Mucosa of gallbladder (tissue), 1 donor: ENCODE measurements at regions not wholly inside any gene's neighbourhood (a gene's known extent, or its start where the extent isn't known, plus 50 kb on each side); places are given as distances from the start of the nearest gene placed in this dataset.
"Not testable (repeated sequence)": the region's sequence is repeated elsewhere in the genome, so short reads cannot be mapped to it uniquely, and the experiment has no call there.

Experiments used
- DNase-seq: peaks from one replicate; pipeline ENCODE4 v3.0.0-alpha.2; 2020; ENCODE audit warnings: low spot score
- donor health status: DM: no; HTN: no; CAD: no.

DNA sequence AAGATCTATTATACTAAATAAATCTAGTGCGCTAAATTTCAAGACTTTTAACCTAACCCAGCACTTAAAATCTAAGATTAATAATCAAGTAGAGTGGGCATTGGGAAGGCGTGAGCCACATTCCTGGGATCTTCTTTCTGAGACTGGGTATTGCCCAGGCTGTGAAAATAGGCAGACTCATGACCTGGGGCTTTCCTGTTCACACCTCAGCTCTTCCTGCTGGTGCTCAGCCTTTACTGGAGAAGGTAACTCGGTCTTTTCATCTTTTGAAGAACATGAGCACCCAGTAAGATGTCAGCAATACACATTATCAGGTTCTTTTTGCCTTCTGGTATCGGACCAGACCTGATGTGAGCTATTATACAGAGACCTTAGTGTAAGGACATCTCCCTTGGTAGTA lies 500.5 kb downstream of the PLCL1 start:
- DNase-seq = no peak

DNA sequence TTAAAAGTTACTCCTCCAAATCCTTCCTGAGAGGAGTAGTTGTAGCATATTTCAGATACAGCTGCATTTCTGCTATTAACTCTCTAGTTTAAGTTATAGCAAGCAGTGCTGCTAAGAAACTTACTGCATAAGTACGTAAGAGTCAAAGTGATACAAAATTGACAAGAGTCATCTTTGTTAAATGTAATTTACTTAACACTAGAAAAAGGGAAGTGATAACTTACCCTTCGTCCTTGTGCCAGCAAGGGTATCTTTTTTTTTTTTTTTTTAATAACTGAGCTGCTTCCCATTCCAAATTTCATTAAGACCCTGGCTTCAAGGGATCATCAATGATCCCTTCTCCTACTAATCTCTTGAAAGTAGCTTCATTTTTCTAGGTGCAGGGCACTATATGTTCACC lies 493.0 kb downstream of the PLCL1 start:
- DNase-seq = no peak

DNA sequence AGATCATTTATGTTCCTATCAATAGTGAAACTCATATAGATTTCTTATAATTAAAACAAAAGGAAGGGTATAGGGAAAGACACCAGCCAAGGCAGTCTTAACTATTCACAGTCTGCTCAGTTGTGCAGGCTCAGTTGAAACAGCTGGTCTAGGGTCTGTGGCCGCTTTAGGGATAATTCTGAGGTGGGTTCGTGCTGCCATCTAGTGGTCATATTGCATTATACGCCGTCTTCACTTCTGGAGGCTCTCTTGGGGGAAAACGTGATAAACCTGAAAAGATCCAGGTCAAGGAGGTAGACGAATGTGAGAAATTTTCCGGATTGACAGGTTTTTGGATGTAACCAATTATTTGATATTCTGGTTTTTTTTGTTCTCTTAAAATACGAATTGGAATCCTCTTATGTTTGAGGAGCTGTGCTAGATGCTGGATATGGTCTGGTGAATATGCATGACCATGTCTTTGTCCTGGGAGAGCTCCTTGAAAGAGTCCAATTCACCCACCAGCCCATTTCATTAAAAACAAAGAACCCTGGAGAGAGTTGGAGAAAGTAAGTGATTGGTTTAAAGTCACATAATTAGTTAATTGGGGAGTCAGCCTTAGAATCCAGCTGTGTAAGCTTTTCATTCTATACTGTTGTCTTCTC lies 492.4 kb downstream of the PLCL1 start:
- peak; percentile 43 for DNase-seq

DNA sequence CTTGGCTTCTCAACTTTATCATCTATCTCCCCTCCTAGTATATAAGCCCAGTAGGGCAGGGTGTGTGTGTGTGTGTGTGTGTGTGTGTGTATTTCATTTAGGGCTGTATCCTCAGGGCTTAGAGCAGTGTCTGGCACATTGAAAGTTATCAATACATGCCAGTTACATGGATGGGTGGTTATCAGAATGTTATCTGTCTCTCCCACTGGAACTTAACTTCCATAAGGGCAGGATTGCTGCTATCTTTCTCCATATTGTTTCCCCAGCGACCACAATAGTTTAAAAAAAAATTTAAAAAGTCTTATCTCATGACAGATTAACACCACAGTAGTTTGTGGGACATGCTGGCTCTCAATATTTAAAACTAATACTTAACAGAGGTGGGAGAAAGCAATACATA lies 488.9 kb downstream of the PLCL1 start:
- DNase-seq = no peak

DNA sequence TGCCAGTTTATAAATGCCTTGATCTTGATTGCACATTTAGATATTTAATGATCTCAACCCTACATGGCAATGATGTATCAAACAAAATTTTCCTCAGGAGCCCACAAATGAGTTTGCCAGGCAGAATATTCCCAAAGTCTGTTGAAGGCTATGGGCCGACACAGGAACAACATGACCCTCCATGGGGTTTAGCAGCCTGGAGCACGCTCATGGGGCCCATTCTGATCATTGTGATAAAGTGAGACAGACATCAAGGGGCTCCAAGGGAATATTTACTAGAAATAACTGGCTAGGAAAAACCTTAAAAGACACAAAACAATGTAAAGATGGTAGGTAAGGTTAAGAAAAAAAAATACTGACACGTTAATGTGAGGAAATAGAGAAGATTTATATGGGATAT lies 485.4 kb downstream of the PLCL1 start:
- DNase-seq = no peak

DNA sequence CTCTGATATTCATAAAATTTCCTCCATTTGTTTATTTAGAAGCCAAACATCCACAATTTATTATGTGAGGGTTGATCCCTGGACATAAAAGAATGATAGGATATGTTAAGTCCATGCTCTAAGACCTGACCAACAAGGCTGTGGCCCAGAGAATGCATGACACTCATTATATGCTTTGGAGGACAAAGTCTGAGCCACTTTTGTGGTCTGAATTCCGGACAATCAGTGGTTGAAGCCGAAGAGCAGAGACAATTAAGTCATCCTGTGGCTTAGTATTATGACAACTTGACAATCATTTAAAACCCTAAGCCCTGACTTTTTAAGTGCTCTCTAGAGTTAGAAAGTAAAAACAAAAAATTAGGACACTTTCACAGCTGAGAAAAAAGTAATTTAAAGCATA lies 483.3 kb downstream of the PLCL1 start:
- no peak for DNase-seq

DNA sequence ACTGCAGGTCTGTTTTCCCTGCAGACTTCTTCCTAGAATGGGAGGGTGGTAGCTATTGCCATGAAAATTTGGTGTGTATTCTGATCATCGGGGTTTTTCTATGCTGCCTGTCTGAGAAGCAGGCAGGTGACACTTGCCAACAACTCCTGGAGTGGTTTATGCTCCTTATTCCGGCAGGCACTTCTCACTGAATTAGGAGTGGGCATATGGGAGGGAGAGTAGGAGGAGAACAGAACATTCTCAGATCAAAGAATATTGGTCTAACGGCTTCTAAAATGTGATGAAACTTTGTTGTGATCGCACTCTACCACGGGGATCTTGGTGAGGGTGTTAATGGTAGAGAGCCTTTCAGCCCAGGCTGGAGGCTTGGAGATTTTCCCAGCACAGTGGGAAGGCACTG lies 480.8 kb downstream of the PLCL1 start:
- DNase-seq = no peak

DNA sequence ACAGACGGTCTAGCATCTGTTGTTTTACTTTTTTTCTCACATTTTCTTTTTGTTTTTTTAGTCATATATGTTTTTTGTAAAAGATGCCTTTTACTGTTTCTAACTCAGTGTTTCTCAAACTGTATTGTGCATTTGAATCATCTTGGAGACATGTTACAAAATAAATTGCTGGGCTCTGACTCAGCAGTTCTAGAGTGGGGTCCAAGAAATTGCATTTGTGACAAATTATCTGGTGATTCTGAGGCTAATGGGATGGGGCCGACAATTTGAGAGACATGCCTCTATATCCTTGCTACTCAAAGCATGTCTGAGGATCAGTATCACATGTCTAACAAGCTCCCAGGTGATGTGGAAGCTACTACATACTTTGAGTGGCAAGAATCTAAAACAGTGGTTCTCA lies 478.8 kb downstream of the PLCL1 start:
- no peak for DNase-seq

DNA sequence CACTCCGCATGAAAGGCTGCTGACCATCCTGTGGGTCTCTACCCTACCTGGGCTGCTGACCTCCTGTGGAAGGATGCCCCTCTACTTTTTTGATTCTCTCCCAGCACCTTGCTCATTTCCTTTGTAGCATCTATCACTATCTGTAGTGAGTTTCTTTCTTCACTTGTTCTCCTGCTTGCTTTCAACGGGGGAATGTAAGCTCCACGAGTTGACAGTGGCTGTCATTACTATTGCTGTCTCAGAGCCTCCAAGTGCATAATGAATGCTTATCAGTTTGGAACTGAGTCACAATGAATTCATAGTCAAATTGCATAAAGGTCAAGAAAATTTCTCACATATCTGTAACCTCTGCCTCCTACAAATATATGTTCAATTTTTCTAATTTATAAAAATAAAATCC lies 477.7 kb downstream of the PLCL1 start:
- no peak for DNase-seq

DNA sequence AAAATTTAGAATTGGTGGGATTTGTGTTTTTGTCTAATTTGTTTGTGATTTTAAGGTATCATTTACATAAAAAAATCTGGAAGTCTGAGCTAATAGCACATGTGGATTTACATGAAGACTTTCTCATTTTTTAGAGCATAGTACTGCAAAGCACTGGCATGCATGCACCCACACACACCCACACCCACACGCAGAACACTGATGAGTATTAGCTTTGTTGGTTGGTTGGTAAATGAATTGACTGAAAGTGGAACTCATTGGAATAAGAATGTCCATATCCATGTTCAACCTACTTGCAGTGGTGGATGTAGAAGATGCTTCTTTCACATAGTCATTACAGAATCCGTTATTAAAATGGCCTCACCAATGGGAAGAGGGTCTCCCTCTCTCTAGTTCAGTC lies 475.8 kb downstream of the PLCL1 start:
- no peak for DNase-seq

DNA sequence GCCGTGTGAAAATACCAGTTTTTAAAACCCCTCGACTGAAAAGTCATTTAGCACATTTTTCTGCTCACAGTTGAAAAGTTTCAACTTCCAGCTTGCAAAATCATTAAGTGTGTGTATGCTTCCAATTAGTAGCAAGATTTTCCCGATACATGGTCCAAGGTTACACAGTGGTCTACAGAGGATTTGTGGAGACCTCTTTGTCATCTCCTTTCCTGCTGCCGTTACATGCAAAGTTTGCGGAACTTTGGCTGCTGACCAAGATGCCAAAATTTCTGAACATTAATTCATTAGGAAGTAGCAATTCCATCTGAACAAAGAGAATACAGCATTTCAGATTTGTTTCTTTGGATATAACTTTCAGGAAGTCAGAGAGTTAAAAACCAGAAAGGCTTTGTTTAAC lies 474.6 kb downstream of the PLCL1 start:
- DNase-seq = no peak

DNA sequence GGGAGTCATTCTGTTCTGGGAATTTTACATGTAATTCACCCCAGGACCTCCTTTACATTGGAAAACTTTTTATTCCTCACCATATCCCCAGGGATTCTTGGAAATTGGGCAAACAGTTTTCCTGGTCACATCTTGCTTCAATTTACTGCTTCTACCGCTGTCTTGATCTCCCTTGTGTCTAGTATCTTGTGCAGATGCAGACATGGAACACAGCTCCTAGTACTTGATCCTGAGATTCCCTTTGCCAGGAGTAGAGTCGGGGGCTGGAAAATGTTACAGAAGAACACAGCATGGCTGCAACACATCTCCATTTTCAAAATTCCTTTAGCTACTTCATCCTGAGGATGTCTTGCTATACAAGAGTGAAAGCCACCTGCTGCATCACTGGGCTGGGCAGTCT lies 472.8 kb downstream of the PLCL1 start:
- no peak for DNase-seq

DNA sequence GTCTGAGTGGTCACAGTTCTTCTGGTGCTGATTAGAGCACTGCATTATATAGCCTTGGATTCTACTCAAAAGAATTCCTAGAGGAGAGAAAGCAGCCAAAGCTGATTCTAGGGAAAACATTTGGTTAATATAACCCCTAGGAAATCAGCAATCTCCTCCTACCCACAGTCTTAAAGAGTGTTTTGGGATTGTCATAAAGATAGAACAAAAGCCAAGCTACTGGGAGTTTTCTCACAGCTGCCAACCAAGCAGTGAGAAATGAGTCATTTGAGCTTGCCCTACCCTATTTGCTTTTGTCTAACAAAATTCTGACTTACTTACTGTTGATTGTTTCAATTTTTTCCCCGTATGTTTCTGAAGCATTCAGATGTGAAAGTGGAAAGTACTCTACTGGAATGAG lies 469.3 kb downstream of the PLCL1 start:
- no peak for DNase-seq

DNA sequence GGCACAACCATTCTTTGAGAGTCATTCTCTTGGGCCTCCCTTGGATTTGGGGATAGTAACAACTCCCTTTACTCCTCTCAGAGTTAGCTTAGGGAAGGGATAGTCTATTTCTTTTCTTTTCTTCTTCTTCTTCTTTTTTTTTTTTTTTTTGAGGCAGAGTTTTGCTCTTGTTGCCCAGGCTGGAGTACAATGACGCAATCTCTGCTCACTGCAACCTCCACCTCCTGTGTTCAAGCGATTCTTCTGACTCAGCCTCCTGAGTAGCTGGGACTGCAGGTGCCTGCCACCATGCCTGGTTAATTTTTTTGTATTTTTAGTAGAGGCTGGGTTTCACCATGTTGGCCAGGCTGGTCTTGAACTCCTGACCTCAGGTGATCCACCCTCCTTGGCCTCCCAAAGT lies 465.8 kb downstream of the PLCL1 start:
- DNase-seq = not testable (repeated sequence)

DNA sequence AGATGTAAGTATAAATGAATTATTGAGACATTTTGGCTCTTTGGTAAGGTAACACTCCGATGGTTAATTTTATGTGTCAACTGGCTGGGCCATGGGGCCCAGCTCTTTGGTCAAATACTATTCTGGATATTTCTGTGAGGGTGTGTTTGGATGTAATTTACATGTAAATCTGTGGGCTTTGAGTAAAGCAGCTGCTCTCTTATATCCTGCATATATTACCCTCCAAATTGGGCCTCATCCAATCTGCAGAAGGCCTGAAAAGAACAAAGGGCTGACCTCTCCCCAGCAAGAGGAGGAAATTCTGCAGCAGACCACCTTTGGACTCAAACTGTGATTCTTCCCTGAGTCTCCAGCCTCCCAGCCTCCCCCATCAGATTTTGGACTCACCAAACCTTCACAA lies 464.1 kb downstream of the PLCL1 start:
- DNase-seq = no peak

DNA sequence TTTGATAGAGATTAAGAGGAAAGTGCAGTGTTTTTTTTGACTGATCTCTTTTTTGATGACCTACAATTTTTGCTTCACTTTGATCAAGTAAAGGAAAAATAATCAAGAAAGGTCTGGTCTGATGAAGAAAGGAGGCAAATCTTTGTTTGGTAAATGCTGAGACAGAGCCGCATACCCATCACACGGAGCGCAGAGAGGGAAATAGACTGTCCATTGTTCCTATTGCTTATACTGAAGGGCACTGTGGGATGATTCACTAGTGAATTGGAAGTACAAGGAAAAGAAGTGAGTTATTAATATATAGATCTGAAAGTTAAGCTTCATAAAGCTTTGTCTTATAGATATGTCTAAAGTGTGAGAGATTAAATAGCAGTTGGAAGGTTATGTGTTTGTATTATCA lies 455.1 kb downstream of the PLCL1 start:
- DNase-seq = no peak

DNA sequence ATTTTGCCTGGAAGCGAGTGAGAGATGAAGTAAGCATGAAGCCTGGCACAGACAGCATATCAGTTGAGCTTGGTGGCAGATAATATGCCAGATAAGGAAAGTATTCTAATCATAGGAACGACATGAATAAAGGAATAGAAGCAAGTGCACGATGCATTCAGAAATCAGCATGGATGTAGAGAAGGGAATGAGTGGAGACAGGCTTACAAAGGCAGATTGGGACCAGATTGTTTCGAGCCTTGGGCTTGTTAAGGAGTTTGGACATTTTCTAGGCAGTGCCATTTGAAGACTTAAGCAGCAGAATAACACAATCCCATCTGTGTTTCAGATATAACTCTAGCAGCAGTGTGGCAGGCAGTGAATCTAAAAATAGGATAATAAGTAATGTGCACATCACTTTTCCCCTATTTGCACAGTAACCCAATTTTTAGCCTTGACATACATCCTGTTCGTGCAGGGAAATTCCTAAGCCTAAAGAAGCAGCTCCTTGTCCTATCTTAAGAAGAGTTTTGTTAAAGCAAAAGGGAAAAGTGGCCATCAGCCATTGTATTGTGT lies 450.2 kb downstream of the PLCL1 start:
- no peak for DNase-seq

DNA sequence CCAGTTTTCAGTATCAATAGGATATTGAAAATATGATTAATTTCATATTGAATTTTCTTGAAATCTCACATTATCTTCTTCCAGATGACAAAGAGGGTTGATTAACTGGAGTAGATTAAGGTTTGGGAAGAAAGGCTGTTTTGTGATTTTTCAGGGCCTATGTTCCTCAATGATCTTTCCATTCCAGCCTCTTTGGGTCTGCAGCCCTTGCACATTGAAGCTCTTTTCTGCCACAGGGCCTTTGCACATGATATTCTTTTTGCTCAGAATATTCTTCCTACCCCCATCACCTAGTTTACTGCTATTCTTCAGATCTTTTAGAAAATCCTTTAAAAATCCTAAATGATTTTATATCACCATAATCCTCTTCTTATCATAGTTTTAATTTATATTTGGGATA lies 449.6 kb downstream of the PLCL1 start:
- no peak for DNase-seq

DNA sequence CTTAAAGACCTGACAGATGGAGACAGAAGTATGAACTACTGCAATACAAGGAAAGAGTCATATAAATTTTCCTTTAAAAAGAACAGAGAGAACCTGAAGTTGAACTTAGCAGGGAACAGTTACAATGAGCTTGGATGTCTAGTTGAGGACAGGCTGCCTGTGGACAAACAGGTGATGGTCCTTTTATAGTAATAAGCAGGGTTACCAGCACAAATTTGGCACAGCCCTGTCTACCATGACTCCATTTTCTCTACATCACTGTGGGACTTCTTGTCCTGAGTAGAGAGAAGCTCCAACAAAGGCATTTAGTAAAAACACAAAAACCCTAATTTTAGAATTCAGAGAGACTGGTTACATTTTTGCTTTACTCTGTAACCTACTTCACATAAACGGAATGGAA lies 448.1 kb downstream of the PLCL1 start:
- DNase-seq = no peak

DNA sequence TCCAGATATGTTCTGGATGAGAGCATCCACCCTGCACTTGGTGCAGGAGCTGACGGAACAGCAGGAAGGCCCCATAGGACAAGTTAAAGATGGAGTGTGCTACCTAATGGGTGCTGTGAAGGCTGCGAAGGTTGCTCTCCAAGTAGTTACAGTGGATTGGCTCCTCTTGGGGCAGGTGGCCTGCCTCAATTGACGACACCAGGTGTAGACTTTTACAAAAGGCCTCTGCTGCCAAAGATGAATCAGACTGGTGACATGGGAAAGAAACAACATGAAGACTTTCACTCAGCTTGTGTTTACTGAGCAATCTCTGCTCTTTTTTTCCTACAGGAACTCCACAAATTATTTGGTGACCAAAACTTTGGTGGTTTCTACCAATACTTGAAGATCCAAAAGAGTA lies 437.7 kb downstream of the PLCL1 start:
- DNase-seq = no peak

DNA sequence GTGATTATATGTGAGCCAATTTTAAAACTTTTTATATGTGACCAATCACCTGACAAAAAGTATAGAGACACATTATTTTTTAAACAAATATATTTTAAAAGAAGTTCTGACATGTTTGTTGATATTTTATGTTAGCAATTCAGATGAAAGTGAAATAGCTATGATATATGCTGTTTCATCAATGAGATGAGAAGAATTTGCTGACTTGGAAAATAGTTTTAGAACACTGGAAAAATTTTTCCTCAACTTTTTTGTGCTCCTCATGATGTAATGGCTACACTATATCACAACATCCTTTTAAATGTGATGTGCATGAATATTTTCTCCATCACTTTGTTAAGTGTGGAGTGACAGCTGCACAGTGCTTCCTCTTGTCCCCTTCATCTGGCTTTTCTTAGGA lies 434.0 kb downstream of the PLCL1 start:
- no peak for DNase-seq

DNA sequence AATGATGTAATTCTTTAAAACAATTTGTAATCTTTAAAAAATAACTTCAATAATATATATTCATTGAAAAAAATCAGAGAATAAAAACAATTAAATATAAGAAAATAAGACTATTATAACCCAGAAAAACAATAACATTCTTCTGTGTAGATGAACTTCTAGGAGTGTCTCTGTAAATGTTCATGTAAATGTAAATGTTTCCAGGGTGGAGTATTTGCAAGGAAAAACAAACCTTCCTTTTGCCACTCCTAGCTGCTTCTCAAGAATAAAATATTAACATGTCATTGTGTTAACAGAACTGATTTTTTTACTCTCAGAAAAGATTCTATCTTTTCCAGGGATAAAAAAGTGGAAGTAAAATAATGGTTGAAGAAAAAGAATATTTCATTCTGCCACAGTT lies 431.9 kb downstream of the PLCL1 start:
- no peak for DNase-seq

DNA sequence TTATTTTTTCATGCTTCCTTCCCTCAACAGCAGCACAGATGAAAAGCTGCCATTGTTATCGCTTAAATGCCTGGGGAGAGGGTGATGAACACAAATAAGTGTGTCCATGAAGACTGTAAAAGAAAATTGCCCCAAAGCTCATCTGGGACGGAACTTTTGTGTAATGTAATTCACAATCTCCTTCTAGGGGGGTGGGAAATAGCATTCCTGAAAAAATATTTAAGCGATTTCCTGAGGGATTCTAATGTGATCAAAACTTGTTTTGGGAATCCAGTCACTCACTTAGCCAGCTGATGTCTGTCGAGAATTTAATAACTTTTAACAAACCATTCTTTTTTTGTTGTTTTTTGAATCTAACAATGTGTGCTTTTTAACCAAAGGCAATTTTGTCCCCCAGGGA lies 427.9 kb downstream of the PLCL1 start:
- DNase-seq = no peak

DNA sequence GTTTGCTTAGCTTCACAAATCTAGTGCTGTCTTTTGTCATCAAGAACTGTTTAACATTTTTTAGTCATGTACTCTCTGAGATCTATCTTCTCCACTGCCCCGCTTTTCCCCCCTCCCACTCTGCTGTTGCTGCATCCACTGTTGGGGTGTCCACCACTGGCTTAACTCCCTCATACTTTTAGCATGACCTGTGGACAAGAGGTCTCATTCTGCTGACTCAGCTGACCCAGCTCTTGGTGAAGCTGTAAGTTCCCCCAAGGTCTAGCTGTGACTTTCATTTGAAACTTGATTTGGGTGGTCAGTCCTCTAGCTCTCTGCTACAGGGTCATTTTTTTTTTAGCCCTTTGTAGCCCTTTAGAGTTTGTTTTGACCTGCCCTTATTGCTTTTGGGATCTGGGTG lies 427.2 kb downstream of the PLCL1 start:
- DNase-seq = no peak
